IMR-90 (cell line): ENCODE measurements at regions not wholly inside any gene's neighbourhood (a gene's known extent, or its start where the extent isn't known, plus 50 kb on each side); places are given as distances from the start of the nearest gene placed in this dataset.

Source experiments
- ATAC-seq: fragments of 200-7000 bp; cut with Tn5 transposase; 2 replicates; pipeline ENCODE4 v1.9.1; 2020; ENCODE audit warnings: low read depth, mild to moderate bottlenecking, moderate library complexity
- BruUV-seq: library from RNA; stranded (reverse); fragments of 400-500 nt; replicated peaks from 2 replicates; lab custom pipeline; 2021; lab: Mats Ljungman, UMichigan
- CTCF ChIA-PET: fragments of 300-600 bp; formaldehyde crosslinking; extraction: SDS; loops from one replicate; lab custom pipeline; 2021; ENCODE audit warnings: antibody characterized with exemption; lab: Yijun Ruan, JAX
- POLR2A ChIA-PET: fragments of 300-600 bp; sonication (Branson Sonifier 250); formaldehyde crosslinking; loops from one replicate; lab custom pipeline; 2022; ENCODE audit warnings: antibody characterized with exemption; ENCODE audit not compliant: unreplicated experiment; lab: Charles Lee
- DNase-seq: peaks from one replicate; pipeline ENCODE4 v3.0.0; 2013
- H2AFZ ChIP-seq: replicated peaks from 2 replicates; pipeline ENCODE3; 2013; ENCODE audit warnings: low read length, mild to moderate bottlenecking; ENCODE audit not compliant: poor library complexity
- H2AK5ac ChIP-seq: 2 replicates; pipeline ENCODE4 v1.6.1; 2013; ENCODE audit warnings: low read depth, low read length, inconsistent platforms
- H2AK9ac ChIP-seq: replicated peaks from 2 replicates; pipeline ENCODE3; 2013; ENCODE audit warnings: mild to moderate bottlenecking, low read depth, low read length, moderate library complexity; ENCODE audit not compliant: poor library complexity
- H2BK120ac ChIP-seq: 2 replicates; pipeline ENCODE4 v1.6.1; 2013; ENCODE audit warnings: low read depth, low read length, inconsistent platforms
- H2BK15ac ChIP-seq: 3 replicates; pipeline ENCODE4 v1.6.1; 2013; ENCODE audit warnings: low read depth, low read length, inconsistent platforms
- H2BK20ac ChIP-seq: 2 replicates; pipeline ENCODE4 v1.6.1; 2013; ENCODE audit warnings: low read depth, mild to moderate bottlenecking, inconsistent platforms, low read length, moderate library complexity
- H2BK5ac ChIP-seq: 2 replicates; pipeline ENCODE4 v1.6.1; 2013; ENCODE audit warnings: mild to moderate bottlenecking, low read depth, low read length, inconsistent platforms; ENCODE audit not compliant: poor library complexity, severe bottlenecking
- H3K14ac ChIP-seq: replicated peaks from 2 replicates; pipeline ENCODE4 v1.6.1; 2013; ENCODE audit warnings: low read depth, low read length, inconsistent platforms
- H3K18ac ChIP-seq: 2 replicates; pipeline ENCODE4 v1.6.1; 2013; ENCODE audit warnings: low read depth, low read length, control low read depth
- H3K23ac ChIP-seq: 2 replicates; pipeline ENCODE4 v1.6.1; 2013; ENCODE audit warnings: low read depth, low read length, inconsistent platforms
- H3K27ac ChIP-seq: 2 replicates; pipeline ENCODE4 v1.5.1; 2013; ENCODE audit warnings: mild to moderate bottlenecking, control low read depth, low read length; ENCODE audit not compliant: insufficient read depth
- H3K27me3 ChIP-seq: 2 replicates; pipeline ENCODE4 v1.6.1; 2013; ENCODE audit warnings: low read length; ENCODE audit not compliant: control insufficient read depth, insufficient read depth
- H3K36me3 ChIP-seq: 2 replicates; pipeline ENCODE4 v1.6.1; 2013; ENCODE audit warnings: low read length, mixed read lengths; ENCODE audit not compliant: control insufficient read depth, insufficient read depth
- H3K4ac ChIP-seq: 2 replicates; pipeline ENCODE4 v1.6.1; 2013; ENCODE audit warnings: low read depth, low read length, inconsistent platforms
- H3K4me1 ChIP-seq: 2 replicates; pipeline ENCODE4 v1.6.1; 2013; ENCODE audit warnings: low read length, mixed read lengths; ENCODE audit not compliant: control insufficient read depth, insufficient read depth
- H3K4me2 ChIP-seq: 2 replicates; pipeline ENCODE4 v1.6.1; 2013; ENCODE audit warnings: low read depth, mild to moderate bottlenecking, control low read depth, low read length, moderate library complexity
- H3K4me3 ChIP-seq: 2 replicates; pipeline ENCODE4 v1.5.1; 2013; ENCODE audit warnings: low read depth, mild to moderate bottlenecking, control low read depth, low read length, moderate library complexity; ENCODE audit not compliant: insufficient read depth
- H3K56ac ChIP-seq: 2 replicates; pipeline ENCODE4 v1.6.1; 2013; ENCODE audit warnings: low read length, inconsistent platforms; ENCODE audit not compliant: insufficient read depth; ENCODE audit errors: extremely low read depth
- H3K79me1 ChIP-seq, 2 experiments: 2 replicates each; pipeline ENCODE4 v1.6.1; 2013; ENCODE audit warnings: low read length in 2 of 2, inconsistent platforms in 1 of 2, low read depth in 1 of 2
- H3K9ac ChIP-seq: 2 replicates; pipeline ENCODE4 v1.6.1; 2013; ENCODE audit warnings: low read depth, low read length, control low read depth
- H3K9me1 ChIP-seq: 2 replicates; pipeline ENCODE4 v1.6.1; 2013; ENCODE audit warnings: low read length, inconsistent platforms; ENCODE audit not compliant: insufficient read depth
- H3K9me3 ChIP-seq: 2 replicates; pipeline ENCODE4 v1.6.1; 2013; ENCODE audit warnings: low read length; ENCODE audit not compliant: control insufficient read depth, insufficient read depth
- H4K20me1 ChIP-seq: 2 replicates; pipeline ENCODE4 v1.6.1; 2013; ENCODE audit warnings: low read length, inconsistent platforms; ENCODE audit not compliant: insufficient read depth
- H4K5ac ChIP-seq: 2 replicates; pipeline ENCODE4 v1.6.1; 2013; ENCODE audit warnings: mild to moderate bottlenecking, low read depth, low read length, control low read depth
- H4K8ac ChIP-seq, 2 experiments: 2 replicates each; pipeline ENCODE4 v1.6.1; 2013; ENCODE audit warnings: low read depth in 2 of 2, low read length in 2 of 2, control low read depth in 1 of 2, inconsistent platforms in 1 of 2
- H4K91ac ChIP-seq: 2 replicates; pipeline ENCODE4 v1.6.1; 2013; ENCODE audit warnings: low read depth, low read length, inconsistent platforms; ENCODE audit not compliant: insufficient read depth
- CEBPB ChIP-seq: IDR thresholded peaks from 2 replicates; pipeline ENCODE4 v1.6.1; 2012; ENCODE audit warnings: low read depth, low read length, improper control_type of control experiment
- CHD1 ChIP-seq: IDR thresholded peaks from 2 replicates; pipeline ENCODE4 v1.6.1; 2012; ENCODE audit warnings: low read depth, low read length, improper control_type of control experiment
- FOS ChIP-seq: fragments of 150-350 bp; IDR thresholded peaks from 2 replicates; pipeline ENCODE4 v1.6.1; 2016; ENCODE audit warnings: low read depth, low read length
- MAFK ChIP-seq: IDR thresholded peaks from 2 replicates; pipeline ENCODE4 v1.6.1; 2012; ENCODE audit warnings: low read depth, low read length, improper control_type of control experiment
- MAZ ChIP-seq: IDR thresholded peaks from 2 replicates; pipeline ENCODE4 v1.6.1; 2012; ENCODE audit warnings: low read depth, mild to moderate bottlenecking, low read length, improper control_type of control experiment, moderate library complexity, borderline replicate concordance
- NFE2L2 ChIP-seq: fragments of 150-350 bp; IDR thresholded peaks from 2 replicates; pipeline ENCODE4 v1.6.1; 2016; ENCODE audit warnings: low read depth, mild to moderate bottlenecking, low read length
- RAD21 ChIP-seq: IDR thresholded peaks from 2 replicates; pipeline ENCODE4 v1.6.1; 2012; ENCODE audit warnings: low read length, improper control_type of control experiment
- RCOR1 ChIP-seq: IDR thresholded peaks from 2 replicates; pipeline ENCODE4 v1.6.1; 2012; ENCODE audit warnings: mild to moderate bottlenecking, low read length, improper control_type of control experiment; ENCODE audit not compliant: insufficient replicate concordance
- RFX5 ChIP-seq: IDR thresholded peaks from 2 replicates; pipeline ENCODE4 v1.8.0; 2012; ENCODE audit warnings: low read depth, mild to moderate bottlenecking, low read length, moderate library complexity
- SMC3 ChIP-seq: fragments of 150-350 bp; IDR thresholded peaks from 2 replicates; pipeline ENCODE4 v1.6.1; 2016; ENCODE audit warnings: low read depth, mild to moderate bottlenecking, antibody characterized with exemption, low read length, moderate library complexity
- WGBS, 2 experiments: methylation state at CpG; one replicate each; pipeline versions ENCODE4 v1.1.5 to v1.1.7; 2013; ENCODE audit warnings: missing lambda C conversion rate in 2 of 2; ENCODE audit not compliant: insufficient read length in 1 of 2; ENCODE audit errors: extremely low coverage in 2 of 2; 5-methylcytosine and 5-hydroxymethylcytosine counted together
- dilution Hi-C: fragments of 300-500 bp; cut with HindIII; formaldehyde crosslinking; loops from one replicate; pipeline ENCODE4 v1.14.3; 2018; ENCODE audit warnings: low sequenced_read_pairs; ENCODE audit not compliant: unreplicated experiment
- in situ Hi-C: fragments of 300-500 bp; cut with MboI; formaldehyde crosslinking; loops from 3 replicates; pipeline ENCODE4 v1.14.3; 2019; ENCODE audit warnings: low sequenced_read_pairs, inconsistent platforms, mixed read lengths
- intact Hi-C: fragments of 100-400 bp; cut with micrococcal nuclease; formaldehyde crosslinking; loops from 2 replicates; pipeline ENCODE4 v1.10.0; 2022
- TF ChIP-seq, protein P1 (sequence below): conservative IDR thresholded peaks from 2 replicates; pipeline ENCODE4 v1.5.1; 2012; ENCODE audit warnings: mild to moderate bottlenecking, low read depth, low read length, improper control_type of control experiment
- TF ChIP-seq, protein P2 (sequence below): fragments of 150-350 bp; IDR thresholded peaks from 2 replicates; pipeline ENCODE4 v1.6.1; 2016; ENCODE audit warnings: low read depth, mild to moderate bottlenecking, low read length, moderate library complexity, borderline replicate concordance
- TF ChIP-seq, protein P3 (sequence below): fragments of 150-350 bp; IDR thresholded peaks from 2 replicates; pipeline ENCODE4 v1.6.1; 2017; ENCODE audit warnings: mild to moderate bottlenecking, antibody characterized with exemption, low read length, low read depth

DNA sequence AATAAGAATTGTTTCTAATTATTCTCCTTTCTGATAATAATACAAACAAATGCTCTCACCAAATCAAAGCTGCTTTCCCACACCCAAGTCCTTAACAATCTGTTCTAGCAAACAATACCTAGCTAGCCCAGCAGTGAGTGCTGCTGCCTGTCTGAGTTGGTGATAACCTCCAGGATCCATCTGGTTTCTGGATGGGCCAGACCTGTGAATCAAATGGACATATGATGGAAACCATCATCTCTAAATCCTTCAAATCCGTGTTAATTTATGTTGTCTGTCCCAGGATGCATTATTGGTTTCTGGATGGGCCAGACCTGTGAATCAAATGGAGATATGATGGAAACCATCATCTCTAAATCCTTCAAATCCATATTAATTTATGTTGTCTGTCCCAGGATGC is 1230.0 kb downstream of the AMY1C start:
- Histone ChIP-seq H3K36me3 (no peaks in the 10 kb centered on the region), H3K4ac (no peak overlapping the region), H2AK9ac (no peak overlapping the region), H3K14ac (no peak overlapping the region), H2BK120ac (no peak overlapping the region), H4K5ac (no peak overlapping the region), H3K27ac (no peak overlapping the region), H3K23ac (no peak overlapping the region), H3K4me2 (no peak overlapping the region), H2BK20ac (no peak overlapping the region), H3K4me3 (no peak overlapping the region), H3K79me1 (no peaks in the 10 kb centered on the region), H3K4me1 (no peaks in the 10 kb centered on the region), H3K9me3 (peaks cover 2% of the 10 kb centered on the region; the same call in 1 of the 2 replicates), H2AK5ac (no peak overlapping the region), H4K8ac (no peak overlapping the region), H3K9me1 (no peaks in the 10 kb centered on the region), H2AFZ (no peak overlapping the region), H4K91ac (no peak overlapping the region), H3K9ac (no peak overlapping the region), H4K20me1 (no peaks in the 10 kb centered on the region), H3K27me3 (no peaks in the 10 kb centered on the region), H2BK15ac (no peak overlapping the region), H3K56ac (no peak overlapping the region), H2BK5ac (no peak overlapping the region), H3K18ac (no peak overlapping the region)
- no peak for ATAC-seq
- POLR2A ChIA-PET, result no interaction called here
- no CpG with 5 or more reads among the region's 1 CpG for WGBS, 2 experiments
- intact Hi-C loops, result no loop called here
- no TSS peak for BruUV-seq
- dilution Hi-C loops, result no loop called here
- CTCF ChIA-PET, result no interaction called here
- TF ChIP-seq RFX5, result no peak
- TF ChIP-seq, protein P1, sequence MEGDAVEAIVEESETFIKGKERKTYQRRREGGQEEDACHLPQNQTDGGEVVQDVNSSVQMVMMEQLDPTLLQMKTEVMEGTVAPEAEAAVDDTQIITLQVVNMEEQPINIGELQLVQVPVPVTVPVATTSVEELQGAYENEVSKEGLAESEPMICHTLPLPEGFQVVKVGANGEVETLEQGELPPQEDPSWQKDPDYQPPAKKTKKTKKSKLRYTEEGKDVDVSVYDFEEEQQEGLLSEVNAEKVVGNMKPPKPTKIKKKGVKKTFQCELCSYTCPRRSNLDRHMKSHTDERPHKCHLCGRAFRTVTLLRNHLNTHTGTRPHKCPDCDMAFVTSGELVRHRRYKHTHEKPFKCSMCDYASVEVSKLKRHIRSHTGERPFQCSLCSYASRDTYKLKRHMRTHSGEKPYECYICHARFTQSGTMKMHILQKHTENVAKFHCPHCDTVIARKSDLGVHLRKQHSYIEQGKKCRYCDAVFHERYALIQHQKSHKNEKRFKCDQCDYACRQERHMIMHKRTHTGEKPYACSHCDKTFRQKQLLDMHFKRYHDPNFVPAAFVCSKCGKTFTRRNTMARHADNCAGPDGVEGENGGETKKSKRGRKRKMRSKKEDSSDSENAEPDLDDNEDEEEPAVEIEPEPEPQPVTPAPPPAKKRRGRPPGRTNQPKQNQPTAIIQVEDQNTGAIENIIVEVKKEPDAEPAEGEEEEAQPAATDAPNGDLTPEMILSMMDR, result no peak
- TF ChIP-seq, protein P2, sequence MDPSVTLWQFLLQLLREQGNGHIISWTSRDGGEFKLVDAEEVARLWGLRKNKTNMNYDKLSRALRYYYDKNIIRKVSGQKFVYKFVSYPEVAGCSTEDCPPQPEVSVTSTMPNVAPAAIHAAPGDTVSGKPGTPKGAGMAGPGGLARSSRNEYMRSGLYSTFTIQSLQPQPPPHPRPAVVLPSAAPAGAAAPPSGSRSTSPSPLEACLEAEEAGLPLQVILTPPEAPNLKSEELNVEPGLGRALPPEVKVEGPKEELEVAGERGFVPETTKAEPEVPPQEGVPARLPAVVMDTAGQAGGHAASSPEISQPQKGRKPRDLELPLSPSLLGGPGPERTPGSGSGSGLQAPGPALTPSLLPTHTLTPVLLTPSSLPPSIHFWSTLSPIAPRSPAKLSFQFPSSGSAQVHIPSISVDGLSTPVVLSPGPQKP, result no peak
- TF ChIP-seq MAZ, result no peak
- no peak for TF ChIP-seq RAD21
- no peak for TF ChIP-seq CEBPB
- no peak for TF ChIP-seq FOS
- TF ChIP-seq, protein P3, sequence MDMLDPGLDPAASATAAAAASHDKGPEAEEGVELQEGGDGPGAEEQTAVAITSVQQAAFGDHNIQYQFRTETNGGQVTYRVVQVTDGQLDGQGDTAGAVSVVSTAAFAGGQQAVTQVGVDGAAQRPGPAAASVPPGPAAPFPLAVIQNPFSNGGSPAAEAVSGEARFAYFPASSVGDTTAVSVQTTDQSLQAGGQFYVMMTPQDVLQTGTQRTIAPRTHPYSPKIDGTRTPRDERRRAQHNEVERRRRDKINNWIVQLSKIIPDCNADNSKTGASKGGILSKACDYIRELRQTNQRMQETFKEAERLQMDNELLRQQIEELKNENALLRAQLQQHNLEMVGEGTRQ, result no peak
- TF ChIP-seq RCOR1, result no peak
- TF ChIP-seq MAFK, result no peak
- no peak for TF ChIP-seq CHD1
- TF ChIP-seq SMC3, result no peak
- TF ChIP-seq NFE2L2, result no peak
- in situ Hi-C loops, result no loop called here
- no peak for DNase-seq
